ENCODE measurements at regions not wholly inside any gene's neighbourhood (a gene's known extent, or its start where the extent isn't known, plus 50 kb on each side); places are given as distances from the start of the nearest gene placed in this dataset.

DNA sequence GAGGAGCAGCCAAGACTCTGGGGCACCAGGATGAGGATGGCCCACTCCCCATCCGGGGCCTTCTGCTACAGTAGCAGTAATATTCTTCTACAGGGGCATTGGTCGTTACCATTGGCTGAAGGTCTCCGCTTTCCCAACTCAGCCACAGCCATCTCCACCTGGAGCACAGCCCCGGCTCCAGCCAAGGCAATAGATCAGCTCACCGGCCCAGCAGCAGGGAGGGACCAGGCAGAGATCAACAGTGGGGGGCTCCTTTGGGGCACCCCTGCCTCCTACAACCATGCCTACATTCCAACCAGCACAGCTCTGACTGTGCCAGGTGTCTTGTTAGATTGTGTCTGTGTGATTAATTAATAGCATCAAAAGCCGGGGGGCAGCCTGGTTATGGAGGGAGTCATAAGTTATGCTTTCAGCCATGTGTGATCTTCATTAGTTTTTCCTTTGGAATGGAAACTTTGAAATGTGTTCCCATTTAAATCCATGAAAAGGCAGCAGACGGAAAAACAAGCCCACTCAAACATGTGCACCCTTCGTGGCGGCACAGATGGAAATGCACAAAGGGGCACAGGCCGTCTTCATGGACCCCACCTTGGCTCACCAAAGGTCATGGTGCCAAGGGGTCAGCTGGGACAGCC is 68.6 kb upstream of the BZW1 start:
- no peak overlapping the region for H3K4me3 Mint-ChIP-seq
- H3K27ac Mint-ChIP-seq = no peak overlapping the region
- no peak for DNase-seq
- H3K9me3 Mint-ChIP-seq = no peaks in the 10 kb centered on the region
- H3K27me3 Mint-ChIP-seq = peaks cover 5% of the 10 kb centered on the region
- CTCF ChIA-PET = no interaction called here
- no peaks in the 10 kb centered on the region for H3K4me1 Mint-ChIP-seq
- POLR2A ChIA-PET = no interaction called here
- no peaks in the 10 kb centered on the region for H3K36me3 Mint-ChIP-seq (ENCODE audit: low read depth)

DNA sequence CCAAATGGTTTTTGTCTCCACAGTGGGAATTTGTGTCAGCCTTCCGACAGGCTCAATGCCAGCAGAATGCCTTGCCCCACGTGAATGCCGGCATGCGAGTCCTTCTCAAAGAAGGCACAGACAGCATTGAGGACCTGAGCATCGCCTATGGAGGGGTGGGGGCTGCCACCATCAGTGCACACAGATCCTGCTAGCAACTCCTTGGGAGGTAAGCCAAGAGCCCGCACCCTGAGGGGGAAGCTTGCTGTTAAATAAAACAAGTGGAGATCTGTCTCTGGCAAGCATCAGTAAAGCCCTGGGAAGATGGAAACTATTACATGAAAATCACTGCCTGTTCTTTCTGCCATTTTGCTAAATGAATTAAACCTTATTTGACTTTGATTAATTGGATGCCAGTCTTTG is 67.5 kb upstream of the BZW1 start:
- ChIA-PET POLR2A (no interaction called here), CTCF (no interaction called here)
- Mint-ChIP-seq H3K9me3 (no peaks in the 10 kb centered on the region), H3K27me3 (peaks cover 5% of the 10 kb centered on the region), H3K27ac (no peak overlapping the region), H3K4me1 (no peaks in the 10 kb centered on the region), H3K4me3 (no peak overlapping the region), H3K36me3 (ENCODE audit: low read depth) (no peaks in the 10 kb centered on the region)
- DNase-seq = no peak

DNA sequence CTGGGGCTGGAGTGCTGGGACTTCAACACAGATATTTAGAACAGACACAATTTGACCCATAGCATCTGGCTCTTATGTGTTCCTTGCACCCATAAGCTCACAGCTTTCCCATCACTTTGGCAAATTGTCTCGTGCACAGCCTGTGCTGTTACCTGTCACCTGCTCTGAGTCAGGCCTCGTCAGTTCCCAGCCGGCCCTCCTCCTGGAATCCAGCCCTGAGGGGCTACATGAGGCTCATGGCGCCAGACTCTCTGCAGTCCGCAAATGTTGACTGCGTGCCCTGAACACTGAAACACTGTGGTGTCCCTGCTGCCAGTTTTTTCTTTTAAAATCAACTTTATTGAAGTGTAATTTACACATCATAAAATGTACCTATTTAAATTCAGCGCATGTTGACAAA is 65.4 kb upstream of the BZW1 start:
- no peak overlapping the region for H3K4me3 Mint-ChIP-seq
- DNase-seq = no peak
- no peaks in the 10 kb centered on the region for H3K4me1 Mint-ChIP-seq
- ChIA-PET CTCF (no interaction called here), POLR2A (no interaction called here)
- H3K27ac Mint-ChIP-seq = no peak overlapping the region
- H3K9me3 Mint-ChIP-seq = no peaks in the 10 kb centered on the region
- peaks cover 1% of the 10 kb centered on the region for H3K27me3 Mint-ChIP-seq
- no peaks in the 10 kb centered on the region for H3K36me3 Mint-ChIP-seq (ENCODE audit: low read depth)

GRCh38 chr2:200747668-200748618 is 63.8 kb upstream of the BZW1 start:
- Mint-ChIP-seq H3K27me3 (peaks cover 13% of the 10 kb centered on the region), H3K27ac (no peak overlapping the region), H3K4me1 (no peaks in the 10 kb centered on the region), H3K9me3 (no peaks in the 10 kb centered on the region), H3K4me3 (no peak overlapping the region), H3K36me3 (ENCODE audit: low read depth) (no peaks in the 10 kb centered on the region)
- DNase-seq = no peak
- ChIA-PET CTCF (interaction anchor here (0.7 kb wide), 1 partner anchor 33 kb away, joined by 4 read pairs; no protein-coding TSS in a partner anchor), POLR2A (interaction anchor here (0.6 kb wide), 1 partner anchor 49 kb away, joined by 3 read pairs; no protein-coding TSS in a partner anchor)

DNA sequence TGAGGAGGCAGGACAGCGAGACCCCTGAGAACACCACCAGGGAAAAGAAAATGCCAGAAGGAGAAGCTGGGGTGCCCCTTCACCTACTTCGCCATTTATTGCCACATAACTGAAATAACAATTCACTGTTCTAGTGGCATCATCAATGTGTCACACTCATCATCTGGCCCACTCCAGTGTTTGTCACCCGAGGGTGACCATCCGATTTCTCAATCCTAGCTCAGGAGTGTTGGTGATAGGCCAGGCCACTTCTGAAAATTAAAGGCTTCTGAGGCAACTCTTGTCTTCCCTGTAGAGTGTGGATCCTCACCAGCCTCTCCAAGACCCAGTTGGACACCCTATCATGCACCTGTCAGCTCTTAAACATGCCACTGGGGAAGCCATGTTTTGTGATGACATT is 62.9 kb upstream of the BZW1 start:
- Mint-ChIP-seq H3K27me3 (peaks cover 16% of the 10 kb centered on the region), H3K9me3 (no peaks in the 10 kb centered on the region), H3K4me3 (no peak overlapping the region), H3K27ac (no peak overlapping the region), H3K4me1 (no peaks in the 10 kb centered on the region), H3K36me3 (ENCODE audit: low read depth) (no peaks in the 10 kb centered on the region)
- ChIA-PET CTCF (no interaction called here), POLR2A (no interaction called here)
- no peak for DNase-seq

- ChIA-PET CTCF (interaction anchor here (0.5 kb wide), 1 partner anchor 97 kb away, joined by 3 read pairs; no protein-coding TSS in a partner anchor), POLR2A (no interaction called here)
- H3K4me3 Mint-ChIP-seq = no peak overlapping the region
- no peak overlapping the region for H3K27ac Mint-ChIP-seq
- no peaks in the 10 kb centered on the region for H3K9me3 Mint-ChIP-seq
- H3K4me1 Mint-ChIP-seq = no peaks in the 10 kb centered on the region
- peaks cover 23% of the 10 kb centered on the region for H3K27me3 Mint-ChIP-seq
- H3K36me3 Mint-ChIP-seq (ENCODE audit: low read depth) = no peaks in the 10 kb centered on the region
- DNase-seq = no peak
These were observed 61.9 kb upstream of the BZW1 start for GRCh38 chr2:200749631-200750322.

DNA sequence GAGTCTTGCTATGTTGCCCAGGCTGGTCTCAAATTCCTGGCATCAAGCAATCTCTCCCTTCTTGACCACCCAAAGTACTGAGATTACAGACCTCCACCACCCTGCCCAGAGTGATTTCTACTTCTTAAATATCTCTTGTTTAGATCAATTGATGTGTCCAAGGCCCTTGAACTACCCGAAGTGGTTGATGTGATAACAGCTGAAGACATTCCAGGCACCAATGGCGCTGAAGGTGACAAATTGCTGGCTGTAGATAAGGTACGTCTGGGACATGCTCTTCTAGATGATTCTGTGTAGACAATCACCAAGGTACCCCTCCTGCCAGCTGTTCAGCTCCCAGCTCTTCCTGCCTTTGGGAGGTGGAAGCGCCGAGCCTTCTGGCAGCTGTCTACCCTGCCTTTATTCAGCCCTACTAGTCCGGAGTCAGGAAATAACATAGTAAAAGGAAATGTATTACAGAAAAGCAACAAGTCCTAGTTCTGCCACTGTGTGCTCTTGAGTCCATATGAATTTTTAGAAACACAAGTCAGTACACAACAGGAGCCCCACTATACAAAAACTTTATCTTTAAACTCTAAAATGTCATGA is 61.3 kb upstream of the BZW1 start:
- no peak overlapping the region for H3K4me3 Mint-ChIP-seq
- DNase-seq = no peak
- no peak overlapping the region for H3K27ac Mint-ChIP-seq
- CTCF ChIA-PET = no interaction called here
- no peaks in the 10 kb centered on the region for H3K9me3 Mint-ChIP-seq
- POLR2A ChIA-PET = interaction anchor here (1.0 kb wide), 1 partner anchor 22 kb away, joined by 3 read pairs; no protein-coding TSS in a partner anchor
- H3K36me3 Mint-ChIP-seq (ENCODE audit: low read depth) = no peaks in the 10 kb centered on the region
- H3K27me3 Mint-ChIP-seq = peaks cover 25% of the 10 kb centered on the region
- no peaks in the 10 kb centered on the region for H3K4me1 Mint-ChIP-seq

- no peaks in the 10 kb centered on the region for H3K4me1 Mint-ChIP-seq
- CTCF ChIA-PET = no interaction called here
- peaks cover 27% of the 10 kb centered on the region for H3K27me3 Mint-ChIP-seq
- H3K9me3 Mint-ChIP-seq = no peaks in the 10 kb centered on the region
- H3K4me3 Mint-ChIP-seq = no peak overlapping the region
- no peak overlapping the region for H3K27ac Mint-ChIP-seq
- DNase-seq = no peak
- POLR2A ChIA-PET = no interaction called here
- no peaks in the 10 kb centered on the region for H3K36me3 Mint-ChIP-seq (ENCODE audit: low read depth)
These were observed 59.9 kb upstream of the BZW1 start for GRCh38 chr2:200751786-200752185.

- Mint-ChIP-seq H3K9me3 (no peaks in the 10 kb centered on the region), H3K36me3 (ENCODE audit: low read depth) (no peaks in the 10 kb centered on the region), H3K4me1 (no peaks in the 10 kb centered on the region), H3K4me3 (no peak overlapping the region), H3K27ac (no peak overlapping the region), H3K27me3 (peaks cover 31% of the 10 kb centered on the region)
- no peak for DNase-seq
- ChIA-PET CTCF (no interaction called here), POLR2A (no interaction called here)
These were observed 59.4 kb upstream of the BZW1 start for GRCh38 chr2:200752332-200752731.

GRCh38 chr2:200752835-200753234 is 58.9 kb upstream of the BZW1 start:
- CTCF ChIA-PET = no interaction called here
- Mint-ChIP-seq H3K4me1 (no peaks in the 10 kb centered on the region), H3K27ac (no peak overlapping the region), H3K9me3 (no peaks in the 10 kb centered on the region), H3K36me3 (ENCODE audit: low read depth) (no peaks in the 10 kb centered on the region), H3K27me3 (peaks cover 33% of the 10 kb centered on the region), H3K4me3 (no peak overlapping the region)
- DNase-seq = no peak
- POLR2A ChIA-PET = no interaction called here

DNA sequence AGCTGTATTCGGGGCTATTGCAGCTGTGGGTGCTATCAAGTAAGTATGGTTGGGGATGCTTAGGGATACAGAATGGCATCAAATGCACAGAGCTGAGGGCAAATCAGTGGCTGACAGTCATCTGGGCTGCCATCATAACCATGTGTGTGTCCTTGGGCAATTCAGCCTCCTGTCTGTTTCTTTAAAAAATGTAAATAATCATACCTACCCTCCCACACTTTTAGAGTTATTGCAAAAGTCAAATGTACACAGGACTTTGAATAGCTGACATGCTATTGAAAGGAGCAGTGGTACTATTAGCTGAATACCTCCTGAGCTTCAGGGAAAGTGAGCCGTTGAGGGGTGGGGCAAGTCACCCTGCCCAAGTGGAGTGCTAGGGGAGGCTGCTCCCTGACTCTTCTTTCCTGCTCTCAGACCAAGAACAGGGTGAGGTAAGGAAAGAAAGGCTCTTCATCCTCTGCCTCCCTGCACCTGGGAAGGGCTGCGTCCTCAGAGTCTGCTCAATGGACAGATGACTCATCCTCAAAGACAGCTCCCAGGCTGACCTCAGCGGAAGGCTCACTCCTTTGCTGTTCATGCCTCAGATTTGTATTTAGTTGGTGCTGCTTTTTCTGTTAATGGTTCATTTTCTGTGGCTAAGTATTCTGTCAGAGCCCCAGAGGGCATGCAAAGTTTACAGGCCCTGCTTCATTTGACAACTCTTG is 54.9 kb upstream of the BZW1 start:
- DNase-seq = no peak
- Mint-ChIP-seq H3K27me3 (peaks cover 33% of the 10 kb centered on the region), H3K4me1 (no peaks in the 10 kb centered on the region), H3K36me3 (ENCODE audit: low read depth) (no peaks in the 10 kb centered on the region), H3K27ac (no peak overlapping the region), H3K4me3 (no peak overlapping the region), H3K9me3 (no peaks in the 10 kb centered on the region)
- CTCF ChIA-PET = interaction anchor here (0.6 kb wide), 1 partner anchor 442 kb away, joined by 7 read pairs; no protein-coding TSS in a partner anchor
- POLR2A ChIA-PET = no interaction called here

- Mint-ChIP-seq H3K27ac (no peak overlapping the region), H3K36me3 (ENCODE audit: low read depth) (no peaks in the 10 kb centered on the region), H3K4me3 (no peak overlapping the region), H3K4me1 (no peaks in the 10 kb centered on the region), H3K9me3 (no peaks in the 10 kb centered on the region), H3K27me3 (peaks cover 28% of the 10 kb centered on the region)
- DNase-seq = no peak
- ChIA-PET CTCF (no interaction called here), POLR2A (no interaction called here)
These were observed 54.3 kb upstream of the BZW1 start for GRCh38 chr2:200757399-200757798.

GRCh38 chr2:200758341-200758740 is 53.4 kb upstream of the BZW1 start:
- POLR2A ChIA-PET = no interaction called here
- no peak overlapping the region for H3K4me3 Mint-ChIP-seq

More at GRCh38 chr2:200758341-200758740, 53.4 kb upstream of the BZW1 start:
- Mint-ChIP-seq H3K4me1 (peaks cover 4% of the 10 kb centered on the region), H3K36me3 (ENCODE audit: low read depth) (no peaks in the 10 kb centered on the region), H3K27me3 (peaks cover 25% of the 10 kb centered on the region), H3K27ac (no peak overlapping the region), H3K9me3 (no peaks in the 10 kb centered on the region)
- no peak for DNase-seq
- CTCF ChIA-PET = no interaction called here

Data from activated CD4-positive, alpha-beta memory T cell treated with anti-CD3 and anti-CD28 coated beads, Interleukin-2, amount 10 ng/mL, durations not matched to agents 7 days and 5 days (primary cell).